HepG2 (cell line): ENCODE measurements at regions not wholly inside any gene's neighbourhood (a gene's known extent, or its start where the extent isn't known, plus 50 kb on each side); places are given as distances from the start of the nearest gene placed in this dataset.

Source experiments
- ATAC-seq: fragments of 200-7000 bp; cut with Tn5 transposase; 3 replicates; pipeline ENCODE4 v1.9.1; 2020; ENCODE audit warnings: mild to moderate bottlenecking, moderate library complexity
- BruUV-seq: library from RNA; stranded (reverse); fragments of 400-500 nt; replicated peaks from 2 replicates; lab custom pipeline; 2021; lab: Mats Ljungman, UMichigan
- CTCF ChIA-PET: fragments of 300-600 bp; formaldehyde crosslinking; extraction: SDS; loops from one replicate; lab custom pipeline; 2021; ENCODE audit warnings: low total read pairs, inconsistent platforms, low intra/inter-chr PET ratio; lab: Yijun Ruan, JAX
- POLR2A ChIA-PET: fragments of 350-600 bp; sonication (Branson Sonifier 250); formaldehyde crosslinking; loops from one replicate; lab custom pipeline; 2020; ENCODE audit warnings: antibody characterized with exemption, inconsistent platforms; lab: Yijun Ruan, JAX
- DNase-seq: peaks from one replicate; pipeline ENCODE4 v3.0.0-alpha.2; 2015; ENCODE audit warnings: low spot score
- FAIRE-seq: peaks from 3 replicates; lab custom pipeline; 2011; peaks lifted over from hg19 to GRCh38; lab: Jason Lieb, UNC
- H2AFZ ChIP-seq: one replicate; pipeline ENCODE4 v1.6.1; 2011; ENCODE audit warnings: low read length, inconsistent platforms
- H3K27ac ChIP-seq: fragments of 300-600 bp; 3 replicates; pipeline ENCODE4 v1.8.0; 2011; ENCODE audit warnings: mixed run types, mild to moderate bottlenecking, mixed read lengths, low read length, inconsistent platforms; ENCODE audit not compliant: insufficient read depth; ENCODE audit errors: extremely low read length
- H3K27me3 ChIP-seq, 2 experiments: fragments of 200-600 bp in 1 of 2; 2 replicates in 1 of 2; 3 replicates in 1 of 2; pipeline versions ENCODE4 v1.6.0 to v1.8.0; 2011; ENCODE audit warnings: low read length in 2 of 2, mild to moderate bottlenecking in 2 of 2, moderate library complexity in 2 of 2, inconsistent platforms in 1 of 2; ENCODE audit not compliant: insufficient read depth in 2 of 2, control insufficient read depth in 1 of 2
- H3K36me3 ChIP-seq, 2 experiments: fragments of 200-600 bp in 1 of 2; replicated peaks in 1 of 2; 2 replicates in 1 of 2; 3 replicates in 1 of 2; pipeline versions ENCODE4 v1.5.1 to v1.8.0; 2011; ENCODE audit warnings: low read length in 2 of 2, inconsistent platforms in 1 of 2; ENCODE audit not compliant: insufficient read depth in 2 of 2, control insufficient read depth in 1 of 2
- H3K4me1 ChIP-seq: 2 replicates; pipeline ENCODE4 v1.5.1; 2012; ENCODE audit warnings: low read length, inconsistent platforms; ENCODE audit not compliant: insufficient read depth
- H3K4me2 ChIP-seq: 2 replicates; pipeline ENCODE4 v1.6.0; 2011; ENCODE audit warnings: low read depth, low read length, inconsistent platforms
- H3K4me3 ChIP-seq, 3 experiments: fragments of 200-600 bp in 1 of 3; sonication (generic), shearing (Covaris generic) in 1 of 3; replicated peaks in 1 of 3; 2 replicates each; pipeline ENCODE4 v1.5.1; 2011 to 2016; ENCODE audit warnings: low read length in 3 of 3, inconsistent platforms in 2 of 3, low read depth in 2 of 3, mild to moderate bottlenecking in 2 of 3, control low read depth in 1 of 3, mixed read lengths in 1 of 3; ENCODE audit not compliant: insufficient read depth in 1 of 3
- H3K79me2 ChIP-seq: one replicate; pipeline ENCODE4 v1.6.1; 2011; ENCODE audit warnings: low read length, inconsistent platforms; ENCODE audit not compliant: insufficient read depth
- H3K9ac ChIP-seq: 2 replicates; pipeline ENCODE4 v1.6.0; 2011; ENCODE audit warnings: mild to moderate bottlenecking, low read depth, low read length, inconsistent platforms; ENCODE audit not compliant: insufficient read depth
- H3K9me3 ChIP-seq: 2 replicates; pipeline ENCODE4 v1.5.1; 2012; ENCODE audit warnings: mild to moderate bottlenecking, low read length
- H4K20me1 ChIP-seq: 2 replicates; pipeline ENCODE4 v1.6.0; 2011; ENCODE audit warnings: inconsistent platforms, mild to moderate bottlenecking, low read length, moderate library complexity; ENCODE audit not compliant: insufficient read depth
- CENPT ChIP-seq: sonication (generic); formaldehyde crosslinking; IDR thresholded peaks from 2 replicates; pipeline ENCODE4 v1.8.0; 2022; ENCODE audit warnings: low read depth, mild to moderate bottlenecking, moderate library complexity, missing genetic modification reagents
- HCFC1 ChIP-seq: fragments of 150-350 bp; IDR thresholded peaks from 2 replicates; pipeline ENCODE4 v1.6.1; 2014; ENCODE audit warnings: low read depth, low read length
- IRF2 ChIP-seq: IDR thresholded peaks from 2 replicates; pipeline ENCODE4 v1.6.1; 2018; ENCODE audit warnings: missing genetic modification reagents, missing compliant biosample characterization
- IRX3 ChIP-seq: sonication (generic); formaldehyde crosslinking; IDR thresholded peaks from 2 replicates; pipeline ENCODE4 v1.8.1; 2023; ENCODE audit warnings: mild to moderate bottlenecking, low read depth, missing genetic modification reagents, borderline replicate concordance
- KDM4B ChIP-seq: sonication (generic); formaldehyde crosslinking; IDR thresholded peaks from 2 replicates; pipeline ENCODE4 v1.4.0; 2020; ENCODE audit warnings: missing genetic modification reagents
- KLF9 ChIP-seq: IDR thresholded peaks from 2 replicates; pipeline ENCODE4 v1.6.1; 2016; ENCODE audit warnings: low read depth
- SKI ChIP-seq: fragments of 450-650 bp; IDR thresholded peaks from one replicate; pipeline ENCODE4 v1.6.1; 2018; ENCODE audit warnings: mild to moderate bottlenecking; ENCODE audit not compliant: partially characterized antibody
- YEATS2 ChIP-seq: sonication (generic); formaldehyde crosslinking; IDR thresholded peaks from 2 replicates; pipeline ENCODE4 v1.4.0; 2020; ENCODE audit warnings: missing genetic modification reagents, borderline replicate concordance
- ZNF17 ChIP-seq: sonication (generic); formaldehyde crosslinking; IDR thresholded peaks from 2 replicates; pipeline ENCODE4 v1.5.0; 2020; ENCODE audit warnings: mild to moderate bottlenecking, missing genetic modification reagents
- WGBS: methylation state at CpG from one replicate; pipeline ENCODE4 v1.1.6; 2017; ENCODE audit warnings: low lambda C conversion rate; 5-methylcytosine and 5-hydroxymethylcytosine counted together
- in situ Hi-C: cut with HindIII; loops from 2 replicates; pipeline ENCODE4 v1.10.0; 2017; ENCODE audit warnings: low pct_unique_long_range_greater_than_20kb; ENCODE audit not compliant: extremely low pct_ligation_motif_present
- intact Hi-C: fragments of 100-400 bp; cut with micrococcal nuclease; formaldehyde crosslinking; loops from one replicate; pipeline ENCODE4 v1.10.0; 2022; ENCODE audit not compliant: unreplicated experiment
- TF ChIP-seq, protein P1 (sequence below): sonication (generic); formaldehyde crosslinking; IDR thresholded peaks from 2 replicates; pipeline ENCODE4 v1.5.1; 2020; ENCODE audit warnings: mild to moderate bottlenecking, missing genetic modification reagents, borderline replicate concordance
- TF ChIP-seq, protein P2 (sequence below): sonication (generic); formaldehyde crosslinking; IDR thresholded peaks from 2 replicates; pipeline ENCODE4 v1.4.0; 2020; ENCODE audit warnings: mild to moderate bottlenecking, low read depth, missing genetic modification reagents
- TF ChIP-seq, protein P3 (sequence below): IDR thresholded peaks from 2 replicates; pipeline ENCODE4 v1.6.1; 2016; ENCODE audit warnings: missing compliant biosample characterization, missing genetic modification reagents, borderline replicate concordance

DNA sequence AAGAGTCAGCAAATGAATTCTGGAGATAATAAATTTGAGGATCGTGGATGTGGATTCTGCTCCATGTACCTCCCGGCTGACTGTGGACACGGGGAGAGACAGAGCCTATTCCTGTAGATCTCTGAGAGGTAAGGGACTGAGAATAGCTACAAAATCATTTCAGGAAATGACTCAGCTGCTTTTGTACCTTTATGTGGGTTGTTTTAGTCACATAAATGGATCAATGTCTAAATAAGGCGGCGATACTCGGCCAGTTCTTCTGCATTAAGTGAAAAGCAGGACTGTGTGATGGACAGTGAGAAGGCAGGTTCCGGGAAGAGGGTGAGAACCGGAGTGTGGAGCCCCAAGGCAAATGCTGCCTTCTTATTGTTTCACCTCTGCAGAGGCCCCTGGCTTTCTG is 128.1 kb downstream of the EFNB2 start (continued):
- TF ChIP-seq KLF9 (CRISPR knock-in tag) = no peak
- no peak for TF ChIP-seq IRF2 (CRISPR knock-in tag)
- TF ChIP-seq SKI = no peak
- no peak for TF ChIP-seq YEATS2 (CRISPR knock-in tag)
- TF ChIP-seq ZNF17 (CRISPR knock-in tag) = no peak
- TF ChIP-seq, protein P1, sequence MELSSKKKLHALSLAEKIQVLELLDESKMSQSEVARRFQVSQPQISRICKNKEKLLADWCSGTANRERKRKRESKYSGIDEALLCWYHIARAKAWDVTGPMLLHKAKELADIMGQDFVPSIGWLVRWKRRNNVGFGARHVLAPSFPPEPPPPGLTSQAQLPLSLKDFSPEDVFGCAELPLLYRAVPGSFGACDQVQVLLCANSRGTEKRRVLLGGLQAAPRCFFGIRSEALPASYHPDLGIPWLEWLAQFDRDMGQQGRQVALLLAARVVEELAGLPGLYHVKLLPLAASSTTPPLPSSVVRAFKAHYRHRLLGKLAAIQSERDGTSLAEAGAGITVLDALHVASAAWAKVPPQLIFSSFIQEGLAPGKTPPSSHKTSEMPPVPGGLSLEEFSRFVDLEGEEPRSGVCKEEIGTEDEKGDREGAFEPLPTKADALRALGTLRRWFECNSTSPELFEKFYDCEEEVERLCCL (CRISPR knock-in tag) = no peak
- TF ChIP-seq IRX3 (CRISPR knock-in tag) = no peak
- no peak for TF ChIP-seq KDM4B (CRISPR knock-in tag)
- TF ChIP-seq, protein P2, sequence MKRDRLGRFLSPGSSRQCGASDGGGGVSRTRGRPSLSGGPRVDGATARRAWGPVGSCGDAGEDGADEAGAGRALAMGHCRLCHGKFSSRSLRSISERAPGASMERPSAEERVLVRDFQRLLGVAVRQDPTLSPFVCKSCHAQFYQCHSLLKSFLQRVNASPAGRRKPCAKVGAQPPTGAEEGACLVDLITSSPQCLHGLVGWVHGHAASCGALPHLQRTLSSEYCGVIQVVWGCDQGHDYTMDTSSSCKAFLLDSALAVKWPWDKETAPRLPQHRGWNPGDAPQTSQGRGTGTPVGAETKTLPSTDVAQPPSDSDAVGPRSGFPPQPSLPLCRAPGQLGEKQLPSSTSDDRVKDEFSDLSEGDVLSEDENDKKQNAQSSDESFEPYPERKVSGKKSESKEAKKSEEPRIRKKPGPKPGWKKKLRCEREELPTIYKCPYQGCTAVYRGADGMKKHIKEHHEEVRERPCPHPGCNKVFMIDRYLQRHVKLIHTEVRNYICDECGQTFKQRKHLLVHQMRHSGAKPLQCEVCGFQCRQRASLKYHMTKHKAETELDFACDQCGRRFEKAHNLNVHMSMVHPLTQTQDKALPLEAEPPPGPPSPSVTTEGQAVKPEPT (CRISPR knock-in tag) = no peak
- TF ChIP-seq, all 625 proteins: peak for 0

DNA sequence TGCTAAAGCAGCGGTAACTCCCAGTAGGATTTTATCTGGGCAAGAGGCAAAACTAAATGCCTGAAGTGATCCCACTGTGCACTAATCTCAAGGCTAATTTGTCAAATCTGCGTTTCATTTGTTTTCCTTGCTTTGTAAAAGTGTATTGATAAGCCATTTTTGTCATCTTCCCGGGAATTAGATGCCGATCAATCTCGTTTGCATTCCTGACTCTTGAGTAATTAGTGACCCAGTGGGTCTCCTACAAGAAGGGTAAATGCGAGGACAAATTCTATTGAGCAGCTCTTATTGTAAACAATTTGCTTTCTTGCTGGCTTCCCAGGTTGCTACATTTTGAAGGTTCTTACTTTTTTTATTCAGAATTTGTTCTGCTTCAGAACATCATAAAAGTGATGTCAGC is 129.7 kb downstream of the EFNB2 start:
- in situ Hi-C loops (no loop called here), intact Hi-C loops (no loop called here)
- no peak overlapping the region for H3K27ac ChIP-seq
- no TSS peak for BruUV-seq
- TF ChIP-seq HCFC1 = no peak
- no peak for TF ChIP-seq CENPT (CRISPR knock-in tag)
- TF ChIP-seq, protein P3, sequence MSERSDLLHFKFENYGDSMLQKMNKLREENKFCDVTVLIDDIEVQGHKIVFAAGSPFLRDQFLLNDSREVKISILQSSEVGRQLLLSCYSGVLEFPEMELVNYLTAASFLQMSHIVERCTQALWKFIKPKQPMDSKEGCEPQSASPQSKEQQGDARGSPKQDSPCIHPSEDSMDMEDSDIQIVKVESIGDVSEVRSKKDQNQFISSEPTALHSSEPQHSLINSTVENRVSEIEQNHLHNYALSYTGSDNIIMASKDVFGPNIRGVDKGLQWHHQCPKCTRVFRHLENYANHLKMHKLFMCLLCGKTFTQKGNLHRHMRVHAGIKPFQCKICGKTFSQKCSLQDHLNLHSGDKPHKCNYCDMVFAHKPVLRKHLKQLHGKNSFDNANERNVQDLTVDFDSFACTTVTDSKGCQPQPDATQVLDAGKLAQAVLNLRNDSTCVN (CRISPR knock-in tag) = no peak
- no peak overlapping the region for H2AFZ ChIP-seq
- H3K36me3 ChIP-seq = no peaks in the 10 kb centered on the region
- no peak overlapping the region for H3K4me3 ChIP-seq
- H3K79me2 ChIP-seq = no peaks in the 10 kb centered on the region
- ChIA-PET POLR2A (no interaction called here), CTCF (no interaction called here)
- H4K20me1 ChIP-seq = no peaks in the 10 kb centered on the region
- H3K4me2 ChIP-seq = no peak overlapping the region
- peaks cover 0 to 3% of the 10 kb centered on the region in 2 experiments; a peak in 1 of 5 replicates for H3K27me3 ChIP-seq
- WGBS = 10% methylated on average over 6 of the region's 6 CpGs
- no peaks in the 10 kb centered on the region for H3K9me3 ChIP-seq
- no peak for FAIRE-seq
- H3K9ac ChIP-seq = no peak overlapping the region
- DNase-seq = no peak
- H3K4me1 ChIP-seq = no peaks in the 10 kb centered on the region
- ATAC-seq = no peak
